Stimulated activated CD8-positive, alpha-beta memory T cell treated with anti-CD3 and anti-CD28 coated beads, Interleukin-15, amount 100 ng/mL, for 4 hours (primary cell): ENCODE measurements at regions not wholly inside any gene's neighbourhood (a gene's known extent, or its start where the extent isn't known, plus 50 kb on each side); places are given as distances from the start of the nearest gene placed in this dataset.

ENCODE experiments used
- DNase-seq, 2 donors: peaks; one replicate each; pipeline ENCODE4 v3.0.0-alpha.2; 2020; ENCODE audit warnings: low read depth in 2 of 2

- DNase-seq = no peak
These were observed 53.0 kb upstream of the CHD6 start for GRCh38 chr20:41671143-41671542.

GRCh38 chr20:41670631-41671030, 52.5 kb upstream of the CHD6 start:
- no peak for DNase-seq

DNA sequence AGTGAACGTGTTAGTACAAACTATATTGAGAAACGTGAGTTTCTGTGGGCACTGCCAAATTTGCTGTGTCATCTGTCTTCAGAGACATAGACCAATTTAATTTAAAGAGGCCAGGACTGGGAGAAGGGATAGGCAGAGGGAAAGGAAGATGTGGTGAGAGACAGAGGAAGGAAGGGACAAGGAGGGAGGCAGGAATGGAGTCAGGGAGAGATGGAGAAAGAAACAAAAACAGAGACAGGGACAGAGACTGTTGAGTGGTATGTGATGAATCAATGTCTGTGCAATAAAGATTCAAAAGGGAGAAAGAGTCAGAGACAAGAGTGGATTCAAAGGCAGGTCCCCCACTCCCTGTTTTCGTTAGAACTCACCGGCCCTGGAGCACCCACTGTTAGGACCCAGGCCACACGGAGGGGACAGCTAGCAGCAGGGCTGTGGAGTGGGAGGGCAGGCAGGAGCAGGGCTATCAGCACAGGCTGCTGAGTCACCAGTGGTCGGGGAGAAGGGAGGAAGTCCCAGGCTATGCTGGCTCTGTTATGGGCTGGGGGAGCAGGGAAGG, 51.6 kb upstream of the CHD6 start:
- DNase-seq = no peak

GRCh38 chr20:41668057-41668749, 50.0 kb upstream of the CHD6 start:
- no peak for DNase-seq
